GM13977 (cell line): ENCODE measurements at regions not wholly inside any gene's neighbourhood (a gene's known extent, or its start where the extent isn't known, plus 50 kb on each side); places are given as distances from the start of the nearest gene placed in this dataset.

Experiments
- DNase-seq: peaks from one replicate; pipeline ENCODE4 v3.0.0; 2012; ENCODE audit warnings: low spot score
- CTCF ChIP-seq: IDR thresholded peaks from 2 replicates; pipeline ENCODE4 v1.5.1; 2012; ENCODE audit warnings: mild to moderate bottlenecking, control low read depth; ENCODE audit not compliant: insufficient read depth; ENCODE audit errors: extremely low read depth, missing control alignments
- in situ Hi-C: fragments of 300-500 bp; cut with MboI; formaldehyde crosslinking; loops from one replicate; pipeline ENCODE4 v1.12.0; 2022; ENCODE audit warnings: low sequenced_read_pairs, low pct_unique_long_range_greater_than_20kb, mixed read lengths, inconsistent platforms; ENCODE audit not compliant: unreplicated experiment

- TF ChIP-seq CTCF = no peak
- no peak for DNase-seq
- in situ Hi-C loops = no loop called here
These were observed 425.2 kb upstream of the ZNF608 start for GRCh38 chr5:125171641-125172040.

- in situ Hi-C loops = no loop called here
- DNase-seq = no peak
- TF ChIP-seq CTCF = no peak
These were observed 429.0 kb upstream of the ZNF608 start for GRCh38 chr5:125175348-125176004.

GRCh38 chr5:125176005-125176390, 429.6 kb upstream of the ZNF608 start:
- in situ Hi-C loops = no loop called here
- no peak for TF ChIP-seq CTCF
- no peak for DNase-seq

- in situ Hi-C loops = no loop called here
- DNase-seq = no peak
- TF ChIP-seq CTCF = no peak
These were observed 430.9 kb upstream of the ZNF608 start for GRCh38 chr5:125177340-125177739.

GRCh38 chr5:125179612-125180011, 433.2 kb upstream of the ZNF608 start:
- no peak for DNase-seq
- in situ Hi-C loops = no loop called here
- TF ChIP-seq CTCF = no peak

- no peak for TF ChIP-seq CTCF
- DNase-seq = no peak
- in situ Hi-C loops = no loop called here
These were observed 433.9 kb upstream of the ZNF608 start for GRCh38 chr5:125180231-125180829.
